CD4-positive, alpha-beta memory T cell (primary cell): ENCODE measurements at regions not wholly inside any gene's neighbourhood (a gene's known extent, or its start where the extent isn't known, plus 50 kb on each side); places are given as distances from the start of the nearest gene placed in this dataset.

ENCODE experiments used
- CTCF ChIA-PET: fragments of 350-600 bp; sonication (Branson Sonifier 250); formaldehyde crosslinking; loops from one replicate; lab custom pipeline; 2021; ENCODE audit warnings: inconsistent platforms; ENCODE audit not compliant: partially characterized antibody; lab: Charles Lee
- POLR2A ChIA-PET: fragments of 350-600 bp; sonication (Branson Sonifier 250); formaldehyde crosslinking; loops from one replicate; lab custom pipeline; 2021; ENCODE audit not compliant: partially characterized antibody; lab: Charles Lee
- DNase-seq, 5 donors: peaks; one replicate each; pipeline versions ENCODE4 v3.0.0 to v3.0.0-alpha.2; 2020 to 2022; ENCODE audit warnings: mixed read lengths in 1 of 5
- H3K27ac ChIP-seq: one replicate; pipeline ENCODE4 v1.7.0; 2013; ENCODE audit warnings: low read depth, low read length
- H3K27me3 ChIP-seq: 2 replicates; pipeline ENCODE4 v1.7.0; 2013; ENCODE audit warnings: mild to moderate bottlenecking, low read length, moderate library complexity; ENCODE audit not compliant: insufficient read depth
- H3K36me3 ChIP-seq: 2 replicates; pipeline ENCODE4 v1.7.0; 2013; ENCODE audit warnings: mild to moderate bottlenecking, low read length, moderate library complexity; ENCODE audit not compliant: insufficient read depth
- H3K4me1 ChIP-seq: 2 replicates; pipeline ENCODE4 v1.7.0; 2013; ENCODE audit warnings: mild to moderate bottlenecking, low read length, moderate library complexity; ENCODE audit not compliant: insufficient read depth
- H3K4me3 ChIP-seq, 2 donors: one replicate each; pipeline ENCODE4 v1.7.0; 2013; ENCODE audit warnings: low read length in 2 of 2, mild to moderate bottlenecking in 1 of 2
- H3K9me3 ChIP-seq, 2 donors: one replicate each; pipeline ENCODE4 v1.7.0; 2013; ENCODE audit warnings: low read length in 2 of 2, control low read depth in 1 of 2; ENCODE audit not compliant: control insufficient read depth in 1 of 2
- H3K27ac Mint-ChIP-seq, 7 donors: one replicate each; pipeline ENCODE4 v1.8.0; 2020 to 2021; ENCODE audit warnings: mixed read lengths in 7 of 7, mild to moderate bottlenecking in 6 of 7, inconsistent platforms in 3 of 7, moderate library complexity in 3 of 7
- H3K27me3 Mint-ChIP-seq, 2 donors: one replicate each; pipeline ENCODE4 v1.8.0; 2020 to 2021; ENCODE audit warnings: mixed read lengths in 2 of 2
- H3K36me3 Mint-ChIP-seq, 2 donors: one replicate each; pipeline ENCODE4 v1.8.0; 2020 to 2021; ENCODE audit warnings: mixed read lengths in 2 of 2, inconsistent platforms in 1 of 2, mild to moderate bottlenecking in 1 of 2
- H3K4me1 Mint-ChIP-seq, 4 donors: one replicate each; pipeline ENCODE4 v1.8.0; 2020 to 2021; ENCODE audit warnings: mixed read lengths in 4 of 4, mild to moderate bottlenecking in 1 of 4
- H3K4me3 Mint-ChIP-seq, 8 donors: one replicate each; pipeline ENCODE4 v1.8.0; 2020 to 2021; ENCODE audit warnings: mixed read lengths in 8 of 8, mild to moderate bottlenecking in 7 of 8, moderate library complexity in 6 of 8, inconsistent platforms in 3 of 8
- H3K9me3 Mint-ChIP-seq, 8 donors: one replicate each; pipeline ENCODE4 v1.8.0; 2020 to 2021; ENCODE audit warnings: mixed read lengths in 8 of 8, mild to moderate bottlenecking in 5 of 8, inconsistent platforms in 3 of 8, moderate library complexity in 1 of 8
- intact Hi-C: fragments of 100-400 bp; cut with micrococcal nuclease; formaldehyde crosslinking; loops from one replicate; pipeline ENCODE4 v1.15.1; 2023

- H3K27me3 ChIP-seq = no peaks in the 10 kb centered on the region
- Mint-ChIP-seq H3K27me3 (no peaks in the 10 kb centered on the region), H3K4me3 (no peak overlapping the region), H3K9me3 (peaks cover 0 to 5% (median 2%) of the 10 kb centered on the region in 8 donors), H3K27ac (no peak overlapping the region), H3K36me3 (no peaks in the 10 kb centered on the region), H3K4me1 (no peaks in the 10 kb centered on the region)
- ChIA-PET POLR2A (no interaction called here), CTCF (no interaction called here)
- no peak for DNase-seq
- H3K4me1 ChIP-seq = no peaks in the 10 kb centered on the region
- no peak overlapping the region for H3K27ac ChIP-seq
- no peaks in the 10 kb centered on the region for H3K9me3 ChIP-seq
- H3K4me3 ChIP-seq = no peak overlapping the region
- intact Hi-C loops = no loop called here
- no peaks in the 10 kb centered on the region for H3K36me3 ChIP-seq
Measured at GRCh38 chr1:82799261-82799660, 998.5 kb downstream of the ADGRL2 start.

DNA sequence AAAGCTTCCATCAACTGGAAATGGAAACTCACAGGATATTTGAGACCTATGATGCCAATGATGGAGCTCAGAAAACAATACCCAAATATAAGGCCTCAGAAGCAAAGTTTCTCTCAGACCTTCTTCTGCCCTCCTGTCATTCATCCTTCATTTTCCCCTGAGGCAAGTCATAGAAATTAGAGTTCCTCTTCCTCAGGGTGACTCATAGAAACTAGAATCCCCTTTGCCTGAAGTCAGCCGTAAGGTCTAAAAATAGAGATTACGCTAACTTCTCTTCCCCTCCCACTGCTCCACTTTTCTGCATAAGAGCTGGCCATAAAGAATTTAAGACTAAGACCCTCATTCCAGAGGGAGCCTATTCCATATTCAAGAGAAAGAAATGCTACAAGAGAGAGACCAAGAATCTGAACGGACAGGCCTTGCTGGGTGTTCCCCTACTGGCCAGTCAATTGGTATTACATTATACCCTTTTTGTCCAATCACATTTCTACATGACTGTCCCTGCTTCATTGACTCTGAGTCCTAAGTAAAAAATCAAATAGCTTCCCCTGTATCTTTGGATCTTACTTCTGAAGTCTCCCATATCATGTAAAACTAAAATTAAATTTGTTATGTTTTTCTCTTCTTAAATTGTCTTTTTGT is 994.9 kb downstream of the ADGRL2 start:
- Mint-ChIP-seq H3K27ac (no peak overlapping the region), H3K36me3 (no peaks in the 10 kb centered on the region), H3K9me3 (peaks cover 0 to 10% (median 2%) of the 10 kb centered on the region in 8 donors), H3K27me3 (no peaks in the 10 kb centered on the region), H3K4me3 (no peak overlapping the region), H3K4me1 (peaks cover 0 to 2% (median 0%) of the 10 kb centered on the region in 4 donors)
- intact Hi-C loops = no loop called here
- ChIA-PET POLR2A (no interaction called here), CTCF (no interaction called here)
- no peaks in the 10 kb centered on the region for H3K4me1 ChIP-seq
- H3K4me3 ChIP-seq = no peak overlapping the region
- no peaks in the 10 kb centered on the region for H3K9me3 ChIP-seq
- H3K27ac ChIP-seq = no peak overlapping the region
- no peak for DNase-seq
- H3K36me3 ChIP-seq = no peaks in the 10 kb centered on the region
- no peaks in the 10 kb centered on the region for H3K27me3 ChIP-seq

DNA sequence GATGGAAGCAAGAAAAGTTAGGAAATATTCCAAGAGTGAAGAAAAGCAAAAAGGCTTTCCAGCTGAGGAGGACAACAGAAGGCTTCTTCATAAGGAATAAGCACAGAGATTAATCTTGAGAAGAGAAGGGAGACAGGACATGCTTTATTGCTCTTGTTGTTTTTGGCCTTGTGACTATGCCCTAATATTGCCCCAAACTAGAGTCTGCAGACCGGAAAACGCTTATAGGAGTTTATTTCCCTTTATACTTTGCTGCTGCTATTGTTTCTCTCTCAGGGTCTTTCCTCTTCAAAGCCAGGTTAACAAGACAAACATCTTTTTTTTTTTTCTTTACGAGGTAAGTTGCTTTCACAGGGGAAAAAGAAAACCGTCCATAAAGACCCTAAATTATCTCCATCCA is 991.4 kb downstream of the ADGRL2 start:
- Mint-ChIP-seq H3K27me3 (no peaks in the 10 kb centered on the region), H3K9me3 (peaks cover 0 to 14% (median 3%) of the 10 kb centered on the region in 8 donors), H3K4me3 (no peak overlapping the region), H3K36me3 (no peaks in the 10 kb centered on the region), H3K4me1 (peaks cover 0 to 5% (median 1%) of the 10 kb centered on the region in 4 donors), H3K27ac (no peak overlapping the region)
- no peak for DNase-seq
- Histone ChIP-seq H3K4me3 (no peak overlapping the region), H3K9me3 (no peaks in the 10 kb centered on the region), H3K4me1 (no peaks in the 10 kb centered on the region), H3K36me3 (no peaks in the 10 kb centered on the region), H3K27me3 (no peaks in the 10 kb centered on the region), H3K27ac (no peak overlapping the region)
- intact Hi-C loops = no loop called here
- ChIA-PET POLR2A (no interaction called here), CTCF (no interaction called here)

- ChIA-PET POLR2A (no interaction called here), CTCF (no interaction called here)
- H3K4me1 Mint-ChIP-seq = peaks cover 0 to 5% (median 1%) of the 10 kb centered on the region in 4 donors
- no peak for DNase-seq
- Histone ChIP-seq H3K9me3 (no peaks in the 10 kb centered on the region), H3K4me1 (no peaks in the 10 kb centered on the region), H3K36me3 (no peaks in the 10 kb centered on the region), H3K4me3 (no peak overlapping the region), H3K27me3 (no peaks in the 10 kb centered on the region), H3K27ac (no peak overlapping the region)
- no peaks in the 10 kb centered on the region for H3K27me3 Mint-ChIP-seq
- peaks cover 0 to 14% (median 3%) of the 10 kb centered on the region in 8 donors for H3K9me3 Mint-ChIP-seq
- H3K4me3 Mint-ChIP-seq = no peak overlapping the region
- intact Hi-C loops = no loop called here
- H3K36me3 Mint-ChIP-seq = no peaks in the 10 kb centered on the region
- H3K27ac Mint-ChIP-seq = no peak overlapping the region
Measured at GRCh38 chr1:82790556-82790955, 989.8 kb downstream of the ADGRL2 start.

GRCh38 chr1:82788660-82789059 is 987.9 kb downstream of the ADGRL2 start:
- no peak overlapping the region for H3K27ac ChIP-seq
- Mint-ChIP-seq H3K27me3 (no peaks in the 10 kb centered on the region), H3K27ac (no peak overlapping the region), H3K4me3 (peak overlapping the region in 2 of 8 donors; percentile 16 to 39), H3K4me1 (peaks cover 0 to 7% (median 3%) of the 10 kb centered on the region in 4 donors), H3K9me3 (peaks cover 0 to 14% (median 3%) of the 10 kb centered on the region in 8 donors), H3K36me3 (no peaks in the 10 kb centered on the region)
- H3K36me3 ChIP-seq = no peaks in the 10 kb centered on the region
- no peak for DNase-seq
- no peak overlapping the region for H3K4me3 ChIP-seq
- no peaks in the 10 kb centered on the region for H3K4me1 ChIP-seq
- ChIA-PET POLR2A (no interaction called here), CTCF (no interaction called here)
- no peaks in the 10 kb centered on the region for H3K9me3 ChIP-seq
- H3K27me3 ChIP-seq = no peaks in the 10 kb centered on the region
- intact Hi-C loops = no loop called here

- H3K4me1 ChIP-seq = no peaks in the 10 kb centered on the region
- ChIA-PET CTCF (no interaction called here), POLR2A (no interaction called here)
- Mint-ChIP-seq H3K4me3 (peak overlapping the region in 2 of 8 donors; percentile 12 to 33), H3K27me3 (no peaks in the 10 kb centered on the region), H3K9me3 (peaks cover 0 to 14% (median 3%) of the 10 kb centered on the region in 8 donors), H3K36me3 (no peaks in the 10 kb centered on the region), H3K4me1 (peaks cover 0 to 7% (median 3%) of the 10 kb centered on the region in 4 donors), H3K27ac (no peak overlapping the region)
- DNase-seq = no peak
- no peaks in the 10 kb centered on the region for H3K36me3 ChIP-seq
- H3K9me3 ChIP-seq = no peaks in the 10 kb centered on the region
- H3K4me3 ChIP-seq = no peak overlapping the region
- H3K27ac ChIP-seq = no peak overlapping the region
- intact Hi-C loops = no loop called here
- H3K27me3 ChIP-seq = no peaks in the 10 kb centered on the region
Measured at GRCh38 chr1:82788038-82788437, 987.3 kb downstream of the ADGRL2 start.

DNA sequence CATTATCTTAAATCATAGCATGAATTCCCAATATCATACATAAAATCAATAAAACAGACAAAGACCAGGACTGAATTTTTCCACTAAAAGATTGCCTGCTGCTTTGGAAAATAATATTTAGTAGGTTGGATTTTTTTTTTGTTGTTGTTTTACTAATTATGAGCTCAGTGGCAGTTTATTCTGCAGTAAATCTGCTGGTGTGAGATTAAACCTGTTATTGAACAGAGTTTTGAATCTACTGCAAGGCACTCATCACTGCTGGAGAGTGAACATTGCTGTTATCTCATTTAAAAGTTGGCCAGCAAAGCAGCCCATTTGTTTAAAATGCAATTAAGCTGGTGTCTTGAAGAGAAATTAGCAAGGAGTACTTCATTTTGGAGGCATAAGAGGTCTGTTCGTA is 986.1 kb downstream of the ADGRL2 start:
- H3K27me3 Mint-ChIP-seq = no peaks in the 10 kb centered on the region
- ChIA-PET POLR2A (no interaction called here), CTCF (no interaction called here)
- no peaks in the 10 kb centered on the region for H3K36me3 ChIP-seq
- H3K27ac Mint-ChIP-seq = no peak overlapping the region
- peaks cover 0 to 11% (median 3%) of the 10 kb centered on the region in 4 donors for H3K4me1 Mint-ChIP-seq
- no peak overlapping the region for H3K4me3 Mint-ChIP-seq
- intact Hi-C loops = no loop called here
- H3K9me3 Mint-ChIP-seq = peaks cover 0 to 14% (median 5%) of the 10 kb centered on the region in 8 donors
- no peaks in the 10 kb centered on the region for H3K36me3 Mint-ChIP-seq
- no peak overlapping the region for H3K4me3 ChIP-seq
- no peaks in the 10 kb centered on the region for H3K4me1 ChIP-seq
- H3K27ac ChIP-seq = no peak overlapping the region
- DNase-seq = no peak
- H3K27me3 ChIP-seq = no peaks in the 10 kb centered on the region
- peaks cover 0 to 4% of the 10 kb centered on the region in 2 donors for H3K9me3 ChIP-seq
